Upper lobe of right lung (tissue), 1 donor: ENCODE measurements at regions not wholly inside any gene's neighbourhood (a gene's known extent, or its start where the extent isn't known, plus 50 kb on each side); places are given as distances from the start of the nearest gene placed in this dataset.

ENCODE experiments used
- ATAC-seq: fragments of 200-7000 bp; cut with Tn5 transposase; one replicate; pipeline ENCODE4 v1.9.1; 2020; ENCODE audit warnings: mild to moderate bottlenecking, moderate library complexity
- DNase-seq: peaks from one replicate; pipeline ENCODE4 v3.0.0-alpha.2; 2020
- H3K27ac ChIP-seq: fragments of 200-600 bp; one replicate; pipeline ENCODE4 v1.8.0; 2022
- H3K27me3 ChIP-seq: fragments of 200-600 bp; one replicate; pipeline ENCODE4 v1.8.0; 2022; ENCODE audit warnings: mild to moderate bottlenecking
- H3K36me3 ChIP-seq: fragments of 200-600 bp; one replicate; pipeline ENCODE4 v1.8.0; 2022
- H3K4me1 ChIP-seq: fragments of 200-600 bp; one replicate; pipeline ENCODE4 v1.8.0; 2022
- H3K4me3 ChIP-seq: fragments of 200-600 bp; one replicate; pipeline ENCODE4 v1.8.0; 2022; ENCODE audit warnings: mild to moderate bottlenecking
- H3K9me3 ChIP-seq: fragments of 200-600 bp; one replicate; pipeline ENCODE4 v1.8.0; 2022
- intact Hi-C: fragments of 100-400 bp; cut with DNase I; formaldehyde crosslinking; loops from one replicate; pipeline ENCODE4 v1.11.0; 2022
- TF ChIP-seq, protein P1 (sequence below): fragments of 200-600 bp; IDR thresholded peaks from one replicate; pipeline ENCODE4 v1.8.0; 2022; ENCODE audit warnings: antibody characterized with exemption
- donor health status: DM: no; HTN: yes; CAD: no; lungs with severe emphysema.

DNA sequence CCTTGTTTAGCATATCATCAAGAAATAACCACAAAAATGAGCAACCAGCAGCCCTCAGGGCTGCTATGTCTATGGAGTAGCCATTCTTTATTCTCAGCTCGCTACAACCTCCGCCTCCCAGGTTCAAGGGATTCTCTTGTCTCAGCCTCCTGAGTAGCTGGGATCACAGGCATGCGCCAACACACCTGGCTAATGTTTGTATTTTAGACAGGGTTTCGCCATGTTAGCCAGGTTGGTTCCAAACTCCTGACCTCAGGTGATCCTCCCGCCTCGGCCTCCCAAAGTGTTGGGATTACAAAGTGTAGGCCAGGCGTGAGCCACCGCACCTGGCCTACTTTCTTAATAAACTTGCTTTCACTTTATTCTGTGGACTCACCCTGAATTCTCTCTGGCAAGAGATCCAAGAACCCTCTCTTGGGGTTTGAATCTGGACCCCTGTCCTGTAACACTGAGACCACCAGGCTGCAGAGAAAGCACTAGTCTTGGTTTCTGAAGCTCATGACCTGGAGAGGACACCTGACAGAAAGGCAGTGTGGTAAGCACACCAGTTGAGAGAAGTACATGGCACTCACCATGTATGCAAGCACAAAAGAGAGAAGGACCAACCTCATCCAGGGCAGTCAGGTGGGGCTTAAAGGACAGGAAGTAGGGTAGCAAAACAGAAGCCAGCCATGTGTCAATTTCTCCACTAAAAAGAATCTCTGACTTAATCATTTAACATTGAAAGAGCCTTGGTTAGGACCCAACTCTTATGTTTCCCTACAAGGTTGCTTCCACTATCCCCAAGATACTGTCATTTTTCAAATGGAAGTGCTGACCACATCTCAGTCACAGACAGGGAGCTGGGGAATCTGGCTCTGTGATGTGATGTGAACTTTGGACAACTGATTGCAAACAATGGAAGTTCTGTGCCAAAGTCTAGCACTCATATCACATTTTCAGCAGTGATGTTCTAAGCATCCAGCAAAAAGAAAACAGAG, 97.4 kb upstream of the DST start:
- no peak for DNase-seq
- Histone ChIP-seq H3K4me3 (no peak overlapping the region), H3K27ac (no peak overlapping the region), H3K4me1 (peaks cover 5% of the 10 kb centered on the region), H3K36me3 (no peaks in the 10 kb centered on the region), H3K9me3 (no peaks in the 10 kb centered on the region), H3K27me3 (no peaks in the 10 kb centered on the region)
- intact Hi-C loops = no loop called here
- ATAC-seq = no peak
- TF ChIP-seq, protein P1, sequence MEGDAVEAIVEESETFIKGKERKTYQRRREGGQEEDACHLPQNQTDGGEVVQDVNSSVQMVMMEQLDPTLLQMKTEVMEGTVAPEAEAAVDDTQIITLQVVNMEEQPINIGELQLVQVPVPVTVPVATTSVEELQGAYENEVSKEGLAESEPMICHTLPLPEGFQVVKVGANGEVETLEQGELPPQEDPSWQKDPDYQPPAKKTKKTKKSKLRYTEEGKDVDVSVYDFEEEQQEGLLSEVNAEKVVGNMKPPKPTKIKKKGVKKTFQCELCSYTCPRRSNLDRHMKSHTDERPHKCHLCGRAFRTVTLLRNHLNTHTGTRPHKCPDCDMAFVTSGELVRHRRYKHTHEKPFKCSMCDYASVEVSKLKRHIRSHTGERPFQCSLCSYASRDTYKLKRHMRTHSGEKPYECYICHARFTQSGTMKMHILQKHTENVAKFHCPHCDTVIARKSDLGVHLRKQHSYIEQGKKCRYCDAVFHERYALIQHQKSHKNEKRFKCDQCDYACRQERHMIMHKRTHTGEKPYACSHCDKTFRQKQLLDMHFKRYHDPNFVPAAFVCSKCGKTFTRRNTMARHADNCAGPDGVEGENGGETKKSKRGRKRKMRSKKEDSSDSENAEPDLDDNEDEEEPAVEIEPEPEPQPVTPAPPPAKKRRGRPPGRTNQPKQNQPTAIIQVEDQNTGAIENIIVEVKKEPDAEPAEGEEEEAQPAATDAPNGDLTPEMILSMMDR = no peak

DNA sequence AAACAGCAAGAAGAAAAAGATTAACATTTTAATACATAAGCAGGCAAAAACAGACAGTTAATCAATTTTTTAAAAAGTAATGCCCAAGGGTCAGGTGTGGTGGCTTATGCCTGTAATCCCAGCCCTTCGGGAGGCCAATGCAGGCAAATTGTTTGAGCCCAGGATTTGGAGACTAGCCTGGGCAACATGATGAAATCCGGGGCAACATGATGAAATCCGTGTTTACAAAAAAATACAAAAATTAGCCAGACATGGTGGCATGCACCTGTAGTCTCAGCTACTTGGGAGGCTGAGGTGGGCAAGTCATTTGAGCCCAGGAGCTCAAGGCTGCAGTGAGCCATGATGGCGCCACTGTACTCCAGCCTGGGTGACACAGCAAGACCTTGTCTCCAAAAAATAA, 94.1 kb upstream of the DST start:
- Histone ChIP-seq H3K27me3 (no peaks in the 10 kb centered on the region), H3K36me3 (no peaks in the 10 kb centered on the region), H3K27ac (no peak overlapping the region), H3K4me1 (peaks cover 5% of the 10 kb centered on the region), H3K9me3 (no peaks in the 10 kb centered on the region), H3K4me3 (no peak overlapping the region)
- DNase-seq (no peak), ATAC-seq (no peak)
- TF ChIP-seq, protein P1 = no peak
- intact Hi-C loops = no loop called here

DNA sequence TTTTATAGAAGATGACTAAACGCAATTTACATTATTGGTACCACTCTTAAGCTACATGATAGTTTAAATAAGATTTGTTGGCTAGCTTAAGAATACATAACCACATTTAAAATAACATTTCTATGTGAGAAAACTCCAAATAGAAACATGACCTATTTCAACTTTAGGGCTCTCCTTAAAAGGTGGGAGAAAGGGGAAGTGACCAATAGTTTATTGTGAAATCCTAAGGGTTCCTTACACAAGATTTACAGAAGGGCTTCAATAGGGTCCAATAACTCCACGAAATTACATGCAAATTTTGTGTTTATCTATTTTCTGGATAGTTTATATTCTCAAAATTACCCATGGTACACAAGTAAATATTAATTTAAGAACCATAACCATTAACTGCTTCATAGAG, 91.6 kb upstream of the DST start:
- DNase-seq (no peak), ATAC-seq (peak; percentile 29)
- intact Hi-C loops = no loop called here
- H3K4me1 ChIP-seq = no peaks in the 10 kb centered on the region
- no peak overlapping the region for H3K4me3 ChIP-seq
- no peaks in the 10 kb centered on the region for H3K36me3 ChIP-seq
- no peak overlapping the region for H3K27ac ChIP-seq
- H3K9me3 ChIP-seq = no peaks in the 10 kb centered on the region
- no peaks in the 10 kb centered on the region for H3K27me3 ChIP-seq
- TF ChIP-seq, protein P1 = no peak

DNA sequence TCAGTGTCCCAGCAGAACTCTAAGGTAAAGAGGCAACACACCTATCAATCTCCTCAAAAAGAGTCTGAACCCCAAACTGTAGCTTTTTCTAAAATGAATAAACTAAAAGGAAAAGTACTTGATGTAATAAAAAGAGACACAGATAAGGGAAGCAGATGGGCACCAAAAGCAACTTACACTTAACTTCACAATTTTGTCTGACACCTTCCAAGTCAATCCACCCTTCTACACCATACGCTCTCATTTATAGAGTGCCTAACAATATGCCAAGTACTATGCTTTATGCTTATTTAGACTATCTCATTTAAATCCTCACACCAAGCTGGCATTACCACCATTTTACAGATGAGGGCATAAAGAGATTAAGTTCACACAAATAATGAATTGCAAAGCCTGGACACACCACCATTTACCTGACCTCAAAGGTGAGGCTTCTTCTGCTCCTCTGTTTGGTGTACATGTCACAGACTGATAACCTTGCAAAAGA, 90.6 kb upstream of the DST start:
- intact Hi-C loops = no loop called here
- ATAC-seq = no peak
- Histone ChIP-seq H3K9me3 (no peaks in the 10 kb centered on the region), H3K4me3 (no peak overlapping the region), H3K27me3 (no peaks in the 10 kb centered on the region), H3K27ac (no peak overlapping the region), H3K36me3 (no peaks in the 10 kb centered on the region), H3K4me1 (no peaks in the 10 kb centered on the region)
- DNase-seq = no peak
- TF ChIP-seq, protein P1 = no peak

DNA sequence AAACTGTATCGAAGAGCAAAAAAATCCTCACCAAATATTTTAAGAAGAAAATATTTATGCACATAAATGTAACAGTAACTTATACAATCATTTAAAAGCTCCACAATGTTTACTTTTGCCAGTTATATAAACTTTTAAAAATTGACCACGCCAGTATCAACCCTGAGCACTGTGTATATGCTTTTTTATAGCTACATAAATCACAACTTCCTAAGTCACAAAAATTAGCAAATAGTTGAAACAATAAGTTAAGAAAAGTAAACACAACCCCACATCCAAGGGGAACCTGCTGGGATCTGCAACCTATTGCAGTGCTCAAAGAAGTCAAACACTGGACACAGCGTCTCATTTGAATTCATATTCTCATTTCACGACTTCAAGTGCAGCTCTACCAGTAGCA, 89.8 kb upstream of the DST start:
- no peaks in the 10 kb centered on the region for H3K27me3 ChIP-seq
- ATAC-seq = no peak
- H3K36me3 ChIP-seq = no peaks in the 10 kb centered on the region
- DNase-seq = no peak
- TF ChIP-seq, protein P1 = no peak
- intact Hi-C loops = no loop called here
- no peaks in the 10 kb centered on the region for H3K4me1 ChIP-seq
- H3K4me3 ChIP-seq = no peak overlapping the region
- no peaks in the 10 kb centered on the region for H3K9me3 ChIP-seq
- no peak overlapping the region for H3K27ac ChIP-seq
